H1 (cell line): ENCODE measurements at regions not wholly inside any gene's neighbourhood (a gene's known extent, or its start where the extent isn't known, plus 50 kb on each side); places are given as distances from the start of the nearest gene placed in this dataset.

ENCODE experiments used
- CTCF ChIA-PET: fragments of 300-600 bp; sonication (Branson Sonifier 250); formaldehyde crosslinking; loops from one replicate; lab custom pipeline; 2021; ENCODE audit not compliant: partially characterized antibody; lab: Charles Lee
- POLR2A ChIA-PET: fragments of 300-600 bp; sonication (Branson Sonifier 250); formaldehyde crosslinking; loops from one replicate; lab custom pipeline; 2021; ENCODE audit warnings: inconsistent platforms; ENCODE audit not compliant: partially characterized antibody; lab: Charles Lee
- DNase-seq, 2 experiments: peaks; one replicate each; pipeline versions ENCODE4 v3.0.0 to v3.0.0-alpha.2; 2010 to 2022; ENCODE audit warnings: low spot score in 2 of 2, low read depth in 1 of 2, mixed read lengths in 1 of 2
- FAIRE-seq: peaks from 2 replicates; lab custom pipeline; 2011; peaks lifted over from hg19 to GRCh38; lab: Jason Lieb, UNC
- H2AFZ ChIP-seq: 2 replicates; pipeline ENCODE4 v1.8.1; 2012; ENCODE audit warnings: low read length, inconsistent platforms
- H2AK5ac ChIP-seq: 2 replicates; pipeline ENCODE4 v1.6.1; 2013; ENCODE audit warnings: low read depth, low read length
- H2BK120ac ChIP-seq: replicated peaks from 2 replicates; pipeline ENCODE3; 2013; ENCODE audit warnings: low read depth, low read length, inconsistent platforms
- H2BK12ac ChIP-seq: 2 replicates; pipeline ENCODE4 v1.6.1; 2013; ENCODE audit warnings: low read depth, low read length
- H2BK15ac ChIP-seq: 2 replicates; pipeline ENCODE4 v1.6.1; 2013; ENCODE audit warnings: low read length
- H2BK20ac ChIP-seq: 2 replicates; pipeline ENCODE4 v1.6.1; 2013; ENCODE audit warnings: low read length
- H2BK5ac ChIP-seq: 2 replicates; pipeline ENCODE4 v1.6.1; 2013; ENCODE audit warnings: low read depth, low read length
- H3K14ac ChIP-seq: 2 replicates; pipeline ENCODE4 v1.6.1; 2013; ENCODE audit warnings: inconsistent platforms; ENCODE audit not compliant: insufficient read length
- H3K18ac ChIP-seq: 2 replicates; pipeline ENCODE4 v1.6.1; 2013; ENCODE audit warnings: low read length; ENCODE audit errors: extremely low read depth
- H3K23ac ChIP-seq: 2 replicates; pipeline ENCODE4 v1.6.1; 2013; ENCODE audit warnings: inconsistent platforms; ENCODE audit not compliant: insufficient read length
- H3K23me2 ChIP-seq: 2 replicates; pipeline ENCODE4 v1.6.1; 2013; ENCODE audit warnings: low read depth, low read length
- H3K27ac ChIP-seq: 2 replicates; pipeline ENCODE4 v1.6.1; 2011; ENCODE audit warnings: low read depth, low read length, inconsistent platforms
- H3K27me3 ChIP-seq, 4 experiments: replicated peaks in 1 of 4; 1 replicate in 1 of 4; 2 replicates in 3 of 4; pipeline versions ENCODE4 v1.6.1 to v1.8.1; 2011 to 2013; ENCODE audit warnings: low read length in 3 of 4, mild to moderate bottlenecking in 3 of 4, inconsistent platforms in 2 of 4, mixed read lengths in 2 of 4, moderate library complexity in 1 of 4; ENCODE audit not compliant: control insufficient read depth in 3 of 4, insufficient read depth in 3 of 4; ENCODE audit errors: extremely low read depth in 1 of 4
- H3K36me3 ChIP-seq, 4 experiments: 2 replicates each; pipeline versions ENCODE4 v1.6.1 to v1.8.1; 2011 to 2013; ENCODE audit warnings: mild to moderate bottlenecking in 4 of 4, low read length in 3 of 4, moderate library complexity in 2 of 4, control low read depth in 1 of 4, inconsistent platforms in 1 of 4; ENCODE audit not compliant: insufficient read depth in 4 of 4, control insufficient read depth in 2 of 4
- H3K4ac ChIP-seq: replicated peaks from 2 replicates; pipeline ENCODE3; 2013; ENCODE audit warnings: low read length, low read depth, mixed read lengths, inconsistent platforms; ENCODE audit not compliant: insufficient read length
- H3K4me1 ChIP-seq, 4 experiments: replicated peaks in 1 of 4; 1 replicate in 1 of 4; 2 replicates in 3 of 4; pipeline versions ENCODE4 v1.6.1 to v1.8.1; 2011 to 2013; ENCODE audit warnings: low read length in 3 of 4, inconsistent platforms in 2 of 4, mixed read lengths in 1 of 4; ENCODE audit not compliant: insufficient read depth in 4 of 4, control insufficient read depth in 3 of 4
- H3K4me2 ChIP-seq, 2 experiments: 2 replicates each; pipeline versions ENCODE4 v1.6.1 to v1.8.1; 2011 to 2013; ENCODE audit warnings: low read depth in 2 of 2, low read length in 2 of 2, control low read depth in 1 of 2, inconsistent platforms in 1 of 2, mild to moderate bottlenecking in 1 of 2; ENCODE audit not compliant: insufficient read depth in 1 of 2
- H3K4me3 ChIP-seq, 4 experiments: fragments of 200-600, 300-600 bp in 1 of 4; sonication (generic), shearing (Covaris generic), sonication (Bioruptor Twin) in 1 of 4; 2 replicates each; pipeline versions ENCODE4 v1.5.1 to v1.8.1; 2011 to 2016; ENCODE audit warnings: low read length in 4 of 4, low read depth in 3 of 4, control low read depth in 2 of 4, inconsistent platforms in 2 of 4, mild to moderate bottlenecking in 2 of 4, mixed read lengths in 1 of 4, moderate library complexity in 1 of 4; ENCODE audit not compliant: insufficient read depth in 2 of 4; ENCODE audit errors: extremely low read depth in 1 of 4
- H3K56ac ChIP-seq: replicated peaks from 2 replicates; pipeline ENCODE3; 2013; ENCODE audit warnings: low read depth, mild to moderate bottlenecking, mixed read lengths, low read length, inconsistent platforms; ENCODE audit not compliant: insufficient read length
- H3K79me1 ChIP-seq: 2 replicates; pipeline ENCODE4 v1.6.1; 2013; ENCODE audit warnings: low read depth, low read length, control low read depth
- H3K79me2 ChIP-seq, 2 experiments: 2 replicates each; pipeline versions ENCODE4 v1.6.1 to v1.8.1; 2012 to 2013; ENCODE audit warnings: low read length in 2 of 2, mild to moderate bottlenecking in 2 of 2, inconsistent platforms in 1 of 2; ENCODE audit not compliant: insufficient read depth in 2 of 2, control insufficient read depth in 1 of 2
- H3K9ac ChIP-seq, 4 experiments: replicated peaks in 1 of 4; 1 replicate in 1 of 4; 2 replicates in 3 of 4; pipeline versions ENCODE4 v1.6.1 to v1.8.1; 2011 to 2013; ENCODE audit warnings: low read depth in 3 of 4, low read length in 3 of 4, control low read depth in 2 of 4, mild to moderate bottlenecking in 2 of 4, moderate library complexity in 2 of 4, inconsistent platforms in 1 of 4; ENCODE audit errors: extremely low read depth in 1 of 4
- H3K9me3 ChIP-seq, 2 experiments: 2 replicates each; pipeline versions ENCODE4 v1.6.1 to v1.8.1; 2012 to 2013; ENCODE audit warnings: mild to moderate bottlenecking in 2 of 2, moderate library complexity in 2 of 2, control low read depth in 1 of 2, inconsistent platforms in 1 of 2, low read depth in 1 of 2, low read length in 1 of 2, mixed read lengths in 1 of 2; ENCODE audit not compliant: insufficient read depth in 2 of 2
- H4K20me1 ChIP-seq, 2 experiments: replicated peaks in 1 of 2; 2 replicates each; pipeline versions ENCODE3 to v1.8.1; 2011 to 2013; ENCODE audit warnings: inconsistent platforms in 2 of 2, low read length in 2 of 2, mild to moderate bottlenecking in 1 of 2; ENCODE audit not compliant: insufficient read depth in 2 of 2, control insufficient read depth in 1 of 2
- H4K5ac ChIP-seq: 2 replicates; pipeline ENCODE4 v1.6.1; 2013; ENCODE audit warnings: low read length, low read depth, mixed read lengths, inconsistent platforms; ENCODE audit not compliant: insufficient read length
- H4K8ac ChIP-seq: 2 replicates; pipeline ENCODE4 v1.8.0; 2013; ENCODE audit warnings: mild to moderate bottlenecking, moderate library complexity, low read length, inconsistent platforms; ENCODE audit not compliant: insufficient read depth; ENCODE audit errors: extremely low read depth
- H4K91ac ChIP-seq: replicated peaks from 2 replicates; pipeline ENCODE3; 2013; ENCODE audit warnings: low read length, mixed read lengths, inconsistent platforms; ENCODE audit not compliant: insufficient read length
- BACH1 ChIP-seq: IDR thresholded peaks from 2 replicates; pipeline ENCODE4 v1.6.1; 2012; ENCODE audit warnings: low read length, improper control_type of control experiment
- BCL11A ChIP-seq, 2 experiments: IDR thresholded peaks; one replicate each; pipeline ENCODE4 v1.6.1; 2011; ENCODE audit warnings: low read depth in 2 of 2, low read length in 2 of 2, mild to moderate bottlenecking in 2 of 2
- CBX5 ChIP-seq: fragments of 300-800, 300-1000 bp; sonication (generic); IDR thresholded peaks from 2 replicates; pipeline ENCODE4 v1.7.1; 2016; ENCODE audit warnings: antibody characterized with exemption, low read length, low read depth
- NANOG ChIP-seq: IDR thresholded peaks from 2 replicates; pipeline ENCODE4 v1.6.1; 2011; ENCODE audit warnings: low read length, low read depth, mild to moderate bottlenecking, inconsistent platforms; ENCODE audit not compliant: insufficient read depth, poor library complexity, severe bottlenecking
- SAP30 ChIP-seq: fragments of 300-600 bp; sonication (generic); IDR thresholded peaks from 2 replicates; pipeline ENCODE4 v1.7.1; 2012; ENCODE audit warnings: low read length, moderate library complexity, mild to moderate bottlenecking, inconsistent platforms; ENCODE audit not compliant: insufficient read depth, insufficient replicate concordance
- SIRT6 ChIP-seq: IDR thresholded peaks from one replicate; pipeline ENCODE4 v1.7.1; 2012; ENCODE audit warnings: low read length, inconsistent platforms
- TAF7 ChIP-seq: optimal IDR thresholded peaks from 2 replicates; pipeline ENCODE3; 2011; ENCODE audit warnings: low read depth, mild to moderate bottlenecking, inconsistent platforms, low read length, moderate library complexity, borderline replicate concordance
- TBP ChIP-seq: IDR thresholded peaks from 2 replicates; pipeline ENCODE4 v1.6.1; 2011; ENCODE audit warnings: low read depth, low read length, improper control_type of control experiment
- WGBS, 2 experiments: shearing (Covaris generic) in 1 of 2; methylation state at CpG; one replicate each; pipeline versions ENCODE4 v1.1.6 to v1.1.7; 2013 to 2015; ENCODE audit warnings: low lambda C conversion rate in 2 of 2, mixed read lengths in 2 of 2, inconsistent platforms in 1 of 2, low coverage in 1 of 2, missing lambda C conversion rate in 1 of 2; ENCODE audit not compliant: insufficient replicate concordance in 2 of 2, insufficient coverage in 1 of 2, insufficient read length in 1 of 2; ENCODE audit errors: extremely low coverage in 1 of 2, missing lambda C conversion rate in 1 of 2; 5-methylcytosine and 5-hydroxymethylcytosine counted together
- TF ChIP-seq, protein P1 (sequence below): IDR thresholded peaks from 2 replicates; pipeline ENCODE4 v1.6.1; 2012; ENCODE audit warnings: low read length, inconsistent platforms
- TF ChIP-seq, protein P2 (sequence below): IDR thresholded peaks from 2 replicates; pipeline ENCODE4 v1.6.1; 2011; ENCODE audit warnings: low read length, improper control_type of control experiment

DNA sequence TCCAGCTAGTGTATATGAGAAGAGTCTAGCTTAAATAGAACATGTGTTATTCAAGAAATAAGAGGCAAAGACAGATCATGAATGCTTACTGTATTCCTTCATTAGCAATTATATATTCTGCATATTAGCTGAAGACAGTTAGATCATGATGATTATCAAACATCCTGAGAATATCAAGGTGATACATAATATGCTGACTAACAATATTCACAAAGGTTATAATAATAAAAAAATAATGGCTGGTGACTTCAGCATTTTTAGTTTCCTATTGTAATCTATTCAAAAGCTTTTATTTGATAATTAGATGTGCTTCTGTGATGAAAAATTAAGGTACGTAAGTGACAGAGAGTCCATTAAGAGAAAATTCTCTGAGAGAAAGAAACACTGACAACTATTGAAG, 511.4 kb downstream of the PCDH17 start:
- no peak overlapping the region for H4K5ac ChIP-seq
- H3K4me1 ChIP-seq = no peaks in the 10 kb centered on the region
- no peak overlapping the region for H3K4ac ChIP-seq
- H2BK120ac ChIP-seq = no peak overlapping the region
- no peak overlapping the region for H2BK12ac ChIP-seq
- CTCF ChIA-PET = no interaction called here
- no peak overlapping the region for H3K23ac ChIP-seq
- no peak overlapping the region for H3K4me3 ChIP-seq
- H3K36me3 ChIP-seq = peaks cover 0 to 3% (median 1%) of the 10 kb centered on the region in 4 experiments; a peak in 1 of 8 replicates
- no peak overlapping the region for H2BK15ac ChIP-seq
- no peaks in the 10 kb centered on the region for H3K27me3 ChIP-seq
- H3K4me2 ChIP-seq = no peak overlapping the region
- 100% methylated on average over 1 of the region's 1 CpG; no CpG with 5 or more reads in 1 of the 2 experiments for WGBS, 2 experiments
- H3K79me2 ChIP-seq = no peaks in the 10 kb centered on the region
- H4K91ac ChIP-seq = no peak overlapping the region
- H2AFZ ChIP-seq = no peak overlapping the region
- no peak overlapping the region for H4K8ac ChIP-seq
- H2BK20ac ChIP-seq = no peak overlapping the region
- H2AK5ac ChIP-seq = no peak overlapping the region
- H3K23me2 ChIP-seq = no peaks in the 10 kb centered on the region
- no peak overlapping the region for H2BK5ac ChIP-seq
- H3K79me1 ChIP-seq = no peaks in the 10 kb centered on the region
- no peak for DNase-seq
- no peak overlapping the region for H3K56ac ChIP-seq
- no peak overlapping the region for H3K18ac ChIP-seq
- no peak overlapping the region for H3K14ac ChIP-seq
- POLR2A ChIA-PET = no interaction called here
- no peak for FAIRE-seq
- TF ChIP-seq SIRT6 (no peak), BCL11A (IDR thresholded peaks at IDR 0.05; ENCODE audit: low read depth in 2 of 2, low read length in 2 of 2) (no peak), CBX5 (no peak), BACH1 (no peak), NANOG (no peak), SAP30 (no peak), TAF7 (no peak), TBP (no peak)
- TF ChIP-seq, protein P1, sequence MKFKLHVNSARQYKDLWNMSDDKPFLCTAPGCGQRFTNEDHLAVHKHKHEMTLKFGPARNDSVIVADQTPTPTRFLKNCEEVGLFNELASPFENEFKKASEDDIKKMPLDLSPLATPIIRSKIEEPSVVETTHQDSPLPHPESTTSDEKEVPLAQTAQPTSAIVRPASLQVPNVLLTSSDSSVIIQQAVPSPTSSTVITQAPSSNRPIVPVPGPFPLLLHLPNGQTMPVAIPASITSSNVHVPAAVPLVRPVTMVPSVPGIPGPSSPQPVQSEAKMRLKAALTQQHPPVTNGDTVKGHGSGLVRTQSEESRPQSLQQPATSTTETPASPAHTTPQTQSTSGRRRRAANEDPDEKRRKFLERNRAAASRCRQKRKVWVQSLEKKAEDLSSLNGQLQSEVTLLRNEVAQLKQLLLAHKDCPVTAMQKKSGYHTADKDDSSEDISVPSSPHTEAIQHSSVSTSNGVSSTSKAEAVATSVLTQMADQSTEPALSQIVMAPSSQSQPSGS = no peak
- TF ChIP-seq, protein P2, sequence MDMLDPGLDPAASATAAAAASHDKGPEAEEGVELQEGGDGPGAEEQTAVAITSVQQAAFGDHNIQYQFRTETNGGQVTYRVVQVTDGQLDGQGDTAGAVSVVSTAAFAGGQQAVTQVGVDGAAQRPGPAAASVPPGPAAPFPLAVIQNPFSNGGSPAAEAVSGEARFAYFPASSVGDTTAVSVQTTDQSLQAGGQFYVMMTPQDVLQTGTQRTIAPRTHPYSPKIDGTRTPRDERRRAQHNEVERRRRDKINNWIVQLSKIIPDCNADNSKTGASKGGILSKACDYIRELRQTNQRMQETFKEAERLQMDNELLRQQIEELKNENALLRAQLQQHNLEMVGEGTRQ = no peak
- TF ChIP-seq, all 59 proteins: peak for 0
- H3K9ac ChIP-seq = no peak overlapping the region
- H3K9me3 ChIP-seq = peaks cover 13% of the 10 kb centered on the region in 2 experiments
- H4K20me1 ChIP-seq = no peaks in the 10 kb centered on the region
- no peak overlapping the region for H3K27ac ChIP-seq
